HG02938 (cell line): ENCODE measurements at regions not wholly inside any gene's neighbourhood (a gene's known extent, or its start where the extent isn't known, plus 50 kb on each side); places are given as distances from the start of the nearest gene placed in this dataset.

Experiments used
- ATAC-seq: cut with Tn5 transposase; IDR thresholded peaks from one replicate; pipeline ENCODE4 v1.9.1; 2021; ENCODE audit warnings: mild to moderate bottlenecking, moderate library complexity; ENCODE audit not compliant: unreplicated experiment

DNA sequence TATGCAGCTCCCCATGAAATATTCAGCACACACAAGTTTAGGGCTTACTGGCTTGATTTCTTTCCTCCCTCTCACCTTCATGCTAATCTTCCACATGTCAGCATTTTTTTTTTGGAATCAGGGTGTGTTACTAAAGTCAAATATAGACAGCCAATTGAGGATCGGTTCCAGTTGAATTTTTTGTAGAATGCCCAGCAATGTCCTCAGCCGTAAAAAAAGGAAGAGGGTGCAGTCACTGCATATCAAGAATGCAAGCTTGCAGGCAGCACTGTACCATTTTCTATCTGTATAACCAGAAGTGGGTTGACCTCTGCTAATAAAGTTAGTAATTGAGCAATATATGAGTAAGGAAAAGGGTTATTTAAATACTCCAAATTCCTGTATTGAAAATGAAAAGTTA is 51.4 kb upstream of the CHMP2B start:
- no peak for ATAC-seq

DNA sequence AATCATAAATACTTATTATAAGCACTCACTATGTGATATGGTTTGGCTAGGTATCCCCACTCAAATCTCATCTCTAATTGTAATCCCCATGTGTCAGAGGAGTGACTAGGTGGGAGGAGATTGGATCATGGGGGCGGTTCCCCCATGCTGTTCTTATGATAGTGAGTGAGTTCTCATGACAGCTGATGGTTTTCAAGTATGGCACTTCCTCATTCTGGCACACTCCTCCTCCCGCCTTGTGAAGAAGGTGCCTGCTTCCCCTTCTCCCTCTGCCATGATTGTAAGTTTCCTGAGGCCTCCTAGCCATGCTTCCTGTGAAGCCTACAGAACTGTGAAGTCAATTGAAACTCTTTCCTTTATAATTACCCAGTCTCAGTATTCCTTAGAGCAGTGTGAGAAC is 53.3 kb upstream of the CHMP2B start:
- no peak for ATAC-seq

DNA sequence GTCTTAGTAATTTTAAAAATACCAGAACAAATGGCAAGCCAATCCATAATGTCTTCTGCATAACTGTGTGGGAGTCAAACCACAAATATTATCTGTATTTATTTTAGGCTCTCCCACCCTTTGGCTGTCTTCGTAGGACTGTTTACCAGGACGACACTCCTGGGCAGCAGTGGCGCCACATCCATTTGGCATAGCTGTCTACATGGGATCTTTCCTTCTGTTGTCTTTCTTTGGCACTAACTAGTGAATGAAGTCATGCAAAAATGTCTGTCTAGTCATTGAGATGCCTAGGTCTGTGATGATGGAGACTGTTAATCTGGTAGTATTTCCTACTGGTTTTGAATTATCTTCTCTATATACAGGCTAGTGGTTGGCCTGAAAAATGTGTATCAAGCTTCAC is 54.0 kb upstream of the CHMP2B start:
- ATAC-seq = no peak

DNA sequence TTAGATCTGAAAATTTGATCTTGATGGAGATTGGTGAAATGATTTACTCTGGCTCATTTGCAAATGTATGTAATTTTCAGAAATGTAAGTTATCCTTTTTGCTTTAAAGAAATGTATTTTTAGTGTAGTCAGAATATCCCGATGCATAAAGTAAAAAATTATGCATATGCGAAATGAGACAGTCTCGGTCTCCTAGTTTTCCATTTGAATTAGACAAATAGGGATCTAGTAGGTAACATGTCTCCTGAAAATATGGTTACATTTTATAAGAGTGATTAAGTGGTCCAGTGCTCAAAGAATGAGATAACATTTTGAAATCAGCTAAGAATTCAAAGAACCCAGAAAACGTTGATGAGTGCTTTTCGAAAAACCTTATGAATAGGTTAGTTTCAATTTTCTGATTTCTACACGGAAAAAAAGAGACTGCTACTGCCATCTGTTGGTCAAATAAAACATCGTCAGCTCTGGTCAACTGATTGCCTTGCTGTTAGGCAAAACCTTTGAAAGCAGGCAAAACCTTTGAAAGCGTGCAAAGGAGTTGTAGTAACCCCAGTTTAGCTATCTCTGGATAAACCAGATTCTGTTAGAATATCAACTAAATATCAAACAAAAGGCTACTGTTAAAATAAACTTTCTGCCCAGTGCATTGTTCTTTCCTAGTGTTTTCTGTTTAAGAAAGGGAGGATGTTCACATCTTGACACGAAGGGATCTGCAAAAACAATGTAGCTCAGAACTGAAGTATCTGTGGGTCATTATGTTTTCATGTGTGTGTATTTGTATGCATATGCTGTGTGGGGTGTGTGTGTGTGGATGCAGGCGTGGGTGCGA is 59.3 kb upstream of the CHMP2B start:
- peak; percentile 81 for ATAC-seq

DNA sequence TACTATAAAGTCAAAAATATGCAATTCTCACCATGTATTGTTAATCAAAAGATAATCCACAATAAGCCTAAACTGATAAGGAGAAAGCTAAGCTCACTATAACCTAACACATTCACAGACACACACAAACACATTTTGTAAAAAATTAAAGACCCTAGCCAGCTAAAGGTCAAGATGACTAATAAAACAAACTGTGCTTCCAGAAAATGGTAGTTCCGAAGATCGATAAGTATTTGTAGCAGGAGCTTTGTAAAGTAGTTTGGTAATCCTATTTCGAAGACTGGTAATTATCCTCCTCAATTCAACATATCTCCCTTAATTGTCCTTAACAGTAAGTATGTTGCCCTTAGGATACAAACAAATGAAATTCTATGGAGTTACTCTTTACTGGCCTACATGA is 62.9 kb upstream of the CHMP2B start:
- ATAC-seq = no peak

DNA sequence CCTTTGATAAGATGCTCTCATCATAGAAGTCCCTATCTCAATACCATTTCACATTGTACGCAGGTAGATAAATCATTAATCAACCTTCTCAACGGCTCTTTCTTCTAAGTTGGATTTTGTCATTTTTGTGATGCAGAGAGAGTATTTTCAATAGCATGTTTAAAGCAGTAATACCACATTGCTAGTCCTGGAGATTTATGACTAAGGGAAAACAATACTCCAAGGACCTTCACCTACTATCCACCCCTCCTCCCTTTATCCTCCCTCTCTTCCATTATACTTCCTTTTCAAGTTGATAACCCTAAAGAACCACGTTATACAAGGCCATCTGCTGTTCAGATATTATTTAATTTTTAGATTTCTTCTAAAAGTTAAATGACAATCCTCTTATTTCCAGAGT is 65.3 kb upstream of the CHMP2B start:
- ATAC-seq = no peak

DNA sequence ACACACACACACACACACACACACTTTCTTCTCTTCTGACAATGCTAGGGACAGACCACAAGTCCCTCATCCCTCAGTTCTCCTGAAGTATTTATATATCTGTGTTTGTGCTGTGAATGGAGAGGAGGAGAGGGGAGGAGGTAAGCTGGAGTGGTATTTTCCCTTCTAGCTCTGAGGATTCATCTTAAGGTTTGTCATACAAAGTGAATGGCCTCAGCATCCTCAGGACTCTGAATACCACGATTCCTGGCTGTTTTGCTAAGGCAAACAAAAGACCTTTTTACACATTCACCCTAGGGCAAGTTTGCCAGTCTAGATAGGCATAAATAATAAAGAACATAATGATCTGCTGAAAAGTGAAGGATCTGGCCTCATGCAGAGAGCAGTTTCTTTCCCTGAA is 65.7 kb upstream of the CHMP2B start:
- ATAC-seq = no peak

DNA sequence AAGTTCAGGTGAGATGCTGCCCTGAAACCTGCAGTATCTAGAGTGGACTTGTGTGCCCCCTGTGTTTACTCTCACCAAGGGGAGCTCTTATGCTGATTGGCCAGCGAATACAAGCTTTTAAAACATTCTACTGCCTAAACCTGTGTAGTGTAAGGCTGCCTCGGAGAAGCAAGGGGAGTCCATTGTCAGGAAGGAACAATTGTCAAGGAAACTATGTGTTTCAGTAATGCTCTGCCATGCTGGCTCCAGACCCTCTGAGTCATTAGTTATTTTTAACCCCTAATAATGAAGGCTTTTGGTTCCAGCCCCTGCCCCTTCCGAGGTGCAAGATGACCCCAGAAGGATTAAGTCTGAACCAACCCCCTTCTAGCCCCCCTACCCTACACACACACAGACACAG is 66.1 kb upstream of the CHMP2B start:
- no peak for ATAC-seq

DNA sequence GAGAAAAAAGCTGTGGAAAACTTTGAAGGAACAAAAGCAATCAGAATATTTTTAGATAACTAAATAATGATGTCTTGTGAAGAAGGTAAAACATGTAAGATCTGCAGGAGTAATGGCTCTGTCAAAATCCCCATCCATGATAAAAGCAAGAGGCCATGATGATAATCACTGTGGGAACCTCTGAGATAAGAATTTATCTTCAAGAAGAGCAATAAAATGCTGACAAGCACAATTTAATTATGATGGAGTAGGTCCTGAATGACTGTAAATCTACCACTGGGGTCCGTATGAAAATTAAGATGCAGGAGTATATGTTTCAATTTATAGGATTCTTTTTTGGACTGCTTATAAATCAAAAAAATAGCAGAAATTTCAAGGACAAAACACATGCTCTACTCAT is 68.3 kb upstream of the CHMP2B start:
- no peak for ATAC-seq

DNA sequence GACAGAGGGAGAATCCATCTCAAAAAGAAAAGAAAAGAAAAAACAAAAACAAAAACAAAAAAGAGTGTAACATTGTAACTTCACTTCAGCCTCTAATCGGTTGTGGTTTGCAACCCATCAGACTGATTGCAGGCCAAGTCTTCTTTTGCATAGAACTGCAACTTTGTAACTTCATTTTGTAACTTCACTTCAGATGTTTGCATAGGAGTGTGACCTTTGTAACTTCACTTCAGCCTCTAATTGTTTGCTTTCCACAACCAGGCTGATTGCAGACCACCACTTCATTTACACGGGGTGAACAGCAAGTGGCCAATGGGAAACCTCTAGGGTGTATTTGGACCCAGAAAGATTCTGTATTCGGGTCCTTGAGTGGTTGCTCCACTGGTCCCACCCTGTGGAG is 79.1 kb upstream of the CHMP2B start:
- ATAC-seq = no peak

DNA sequence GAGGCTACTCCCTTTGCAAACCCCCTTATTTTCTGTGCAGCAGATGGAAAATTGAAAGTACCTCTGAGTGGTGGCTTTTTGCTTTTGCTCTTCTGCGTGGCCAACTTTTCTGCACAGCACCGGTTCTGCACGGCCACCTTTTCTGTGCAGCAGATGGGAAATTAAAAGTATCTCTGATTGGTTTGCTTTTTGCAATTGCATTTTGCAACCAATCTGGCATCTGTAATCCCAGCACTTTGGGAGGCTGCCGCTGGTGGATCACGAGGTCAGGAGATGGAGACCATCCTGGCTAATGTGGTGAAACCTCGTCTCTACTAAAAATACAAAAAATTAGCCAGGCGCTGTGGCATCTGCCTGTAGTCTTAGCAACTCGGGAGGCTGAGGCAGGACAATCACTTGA is 79.5 kb upstream of the CHMP2B start:
- ATAC-seq = no peak

DNA sequence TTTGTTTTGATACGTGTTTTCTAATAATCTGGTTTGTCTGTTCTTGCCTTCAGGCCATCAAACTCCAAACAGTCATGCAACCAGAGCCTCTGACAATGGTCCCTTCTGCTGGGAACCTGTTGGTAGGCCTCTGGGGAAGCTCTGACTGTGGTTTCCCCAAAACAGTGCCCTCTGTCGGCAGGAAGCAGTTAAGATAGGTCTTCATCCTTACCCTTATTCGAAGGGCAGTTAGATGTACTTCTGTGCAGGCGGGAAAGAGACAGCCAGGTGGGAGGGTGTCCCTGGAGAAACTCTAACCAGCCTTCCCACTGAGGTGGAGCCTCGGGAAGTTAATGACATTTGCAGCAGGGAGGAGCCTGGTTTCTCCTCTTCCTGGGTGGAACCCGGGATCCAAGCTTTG is 81.6 kb upstream of the CHMP2B start:
- ATAC-seq = no peak

DNA sequence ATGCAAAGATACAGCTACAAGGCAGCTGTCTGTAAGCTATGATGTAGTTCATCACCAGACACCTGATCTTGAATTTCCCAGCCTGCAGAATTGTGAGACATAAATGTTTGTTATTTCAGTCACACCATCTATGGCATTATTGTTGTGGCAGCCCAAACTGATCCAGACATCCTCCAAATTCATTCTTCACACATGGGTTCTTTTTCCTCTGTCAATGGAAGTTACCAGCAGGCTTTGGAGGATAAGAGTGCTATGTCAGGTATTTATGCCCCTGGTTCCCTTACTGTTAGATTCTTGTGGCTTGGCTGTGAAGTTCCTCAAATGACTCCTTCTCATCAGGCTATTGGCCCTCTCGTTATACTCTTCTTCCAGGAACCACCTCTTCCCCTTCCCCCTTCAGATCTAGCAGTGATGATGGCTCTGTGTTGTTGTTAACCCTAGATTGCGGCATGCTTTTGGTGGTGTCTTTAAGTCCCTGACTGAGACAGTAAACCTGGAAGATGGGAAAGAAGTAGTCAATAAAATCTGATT is 91.0 kb upstream of the CHMP2B start:
- no peak for ATAC-seq

DNA sequence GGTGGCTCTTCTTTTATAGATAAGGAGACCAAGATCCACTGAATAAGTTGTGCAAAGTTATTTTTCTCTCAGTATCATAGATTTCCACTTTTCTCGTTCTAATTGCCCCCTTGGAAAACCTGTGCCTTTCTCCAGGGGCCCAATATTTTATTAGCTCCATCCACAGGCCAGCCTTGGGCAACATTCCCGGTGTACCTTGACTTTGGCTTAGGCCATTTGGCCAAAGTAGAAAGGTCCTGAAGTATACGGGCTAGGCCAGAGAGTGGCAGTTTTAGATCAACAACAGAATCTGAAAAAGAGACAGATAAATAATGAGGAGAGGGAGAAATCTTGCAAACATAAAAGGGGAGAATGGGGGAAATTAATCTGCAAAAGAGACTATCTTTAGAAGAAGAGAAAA is 91.7 kb upstream of the CHMP2B start:
- no peak for ATAC-seq

DNA sequence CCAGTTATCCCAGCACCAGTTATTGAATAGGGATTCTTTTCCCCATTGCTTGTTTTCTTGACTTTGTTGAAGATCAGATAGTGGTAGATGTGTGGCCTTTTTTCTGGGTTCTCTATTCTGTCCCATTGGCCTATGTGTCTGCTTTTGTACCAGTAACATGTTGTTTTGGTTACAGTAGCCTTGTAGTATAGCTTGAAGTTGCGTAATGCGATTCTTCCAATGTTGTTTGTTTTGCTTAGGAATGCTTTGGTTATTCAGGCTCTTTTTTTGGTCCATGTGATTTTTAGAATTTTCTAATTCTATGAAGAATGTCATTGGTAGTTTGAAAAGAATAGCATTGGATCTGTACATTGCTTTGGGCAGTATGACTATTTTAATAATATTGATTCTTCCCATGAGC is 94.3 kb upstream of the CHMP2B start:
- ATAC-seq = no peak

DNA sequence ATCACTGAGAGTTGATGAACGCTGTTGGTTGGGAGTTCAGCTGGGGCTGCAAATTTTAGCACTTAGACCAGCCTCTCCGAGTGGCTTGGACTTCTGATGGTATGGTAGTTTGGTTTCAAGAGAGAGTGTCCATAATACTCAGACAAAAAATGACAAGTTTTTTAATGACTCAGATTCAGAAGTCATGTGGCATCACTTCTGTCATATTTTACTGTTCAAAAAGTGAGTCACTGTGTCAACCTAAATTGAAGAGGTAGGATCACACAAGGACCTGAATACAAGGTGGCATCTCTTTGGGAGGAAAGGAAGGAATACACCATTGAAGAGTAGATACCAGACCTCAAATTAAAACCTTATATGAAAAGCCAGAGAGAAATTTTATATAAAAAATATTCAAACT is 99.1 kb upstream of the CHMP2B start:
- no peak for ATAC-seq

DNA sequence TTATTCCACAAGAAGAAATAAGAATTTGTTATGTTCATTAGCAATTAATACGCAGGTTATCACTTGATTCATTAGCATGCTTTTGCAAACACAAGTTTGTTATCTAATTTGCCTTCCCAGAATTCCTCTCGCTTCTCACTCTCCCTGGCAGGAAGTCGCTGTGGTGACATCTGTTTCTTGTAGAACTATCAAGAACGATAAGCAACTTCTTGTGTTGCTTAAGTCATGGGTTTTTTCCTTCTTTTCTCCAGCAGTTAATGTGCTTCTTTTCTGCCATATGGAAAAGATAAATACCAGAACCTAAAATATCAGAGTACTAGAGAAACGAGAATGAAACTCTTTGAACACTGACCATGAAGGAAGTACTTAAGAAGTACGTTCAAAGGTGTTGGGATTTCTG is 99.8 kb upstream of the CHMP2B start:
- no peak for ATAC-seq

DNA sequence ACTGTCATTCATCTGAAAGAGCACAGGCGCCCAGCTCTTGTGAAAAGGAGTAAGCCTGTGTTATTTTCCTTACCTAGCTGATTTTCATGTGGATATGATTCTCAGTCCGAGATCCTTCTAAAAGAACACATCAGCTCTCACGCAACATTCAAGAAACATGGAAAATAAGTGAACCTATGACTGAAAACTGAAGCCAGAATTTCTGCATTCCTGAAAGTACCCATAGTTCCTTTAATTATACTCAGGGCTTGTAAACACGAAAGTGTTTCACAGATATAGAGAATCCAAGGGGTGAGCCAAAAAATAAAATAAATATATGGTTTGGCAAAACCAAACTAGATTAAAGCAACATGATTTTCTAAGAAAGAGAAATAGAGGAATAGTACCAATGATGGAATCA is 100.8 kb upstream of the CHMP2B start:
- ATAC-seq = no peak

DNA sequence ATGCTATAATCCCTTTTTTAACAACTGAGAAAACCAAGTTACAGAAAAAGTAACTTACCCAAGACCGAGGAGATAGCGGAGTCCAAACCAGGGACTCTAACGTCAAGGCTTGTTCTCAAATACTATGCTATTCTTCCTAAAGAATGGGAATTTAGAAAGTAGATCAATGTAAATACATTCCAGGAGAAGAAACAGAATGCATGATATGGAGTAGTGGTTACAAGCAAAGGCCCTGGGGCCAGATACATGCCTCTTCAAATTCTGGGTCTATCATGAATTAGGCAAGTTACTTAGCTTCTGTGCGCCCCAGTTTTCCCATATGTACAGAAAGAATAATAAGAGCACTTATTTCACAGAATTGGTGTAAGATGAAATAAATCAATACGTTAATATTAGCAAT is 102.0 kb upstream of the CHMP2B start:
- no peak for ATAC-seq

DNA sequence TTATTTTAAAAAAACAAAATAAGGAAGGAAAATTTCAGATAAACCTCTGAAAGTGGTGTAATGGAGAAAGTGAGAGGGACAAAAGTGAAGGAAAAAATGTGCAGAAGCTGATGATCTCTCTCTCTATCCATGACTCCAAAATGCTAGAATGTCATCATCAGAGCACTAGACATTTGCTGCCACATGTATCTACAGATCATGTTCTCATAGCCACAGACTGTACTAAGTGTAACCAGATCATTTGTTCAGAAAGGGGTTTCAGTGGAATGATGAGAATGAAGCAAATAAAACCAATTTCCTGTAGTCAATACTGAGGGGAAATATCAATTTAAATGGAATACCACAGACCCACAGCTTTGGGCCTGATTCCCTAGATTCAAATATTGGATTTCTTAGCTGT is 104.3 kb upstream of the CHMP2B start:
- ATAC-seq = no peak

DNA sequence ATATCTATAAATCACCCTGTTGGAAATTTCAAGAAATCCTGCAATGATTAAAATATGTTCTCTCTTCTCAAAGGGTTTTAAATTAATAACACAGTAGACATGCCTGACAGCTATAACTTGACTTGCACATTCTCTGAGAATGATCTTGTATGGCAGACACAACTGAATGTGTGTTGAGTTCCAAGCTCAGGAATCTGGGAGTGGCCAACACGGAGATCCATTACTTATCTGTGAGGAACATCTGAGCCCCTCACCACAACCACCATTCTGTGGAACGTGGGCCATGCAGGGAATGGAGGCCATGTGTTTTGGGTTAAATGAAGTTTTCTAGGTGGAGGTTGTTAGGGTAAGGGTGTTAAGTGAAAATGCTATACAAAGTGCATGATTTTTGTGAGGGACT is 105.3 kb upstream of the CHMP2B start:
- ATAC-seq = no peak

DNA sequence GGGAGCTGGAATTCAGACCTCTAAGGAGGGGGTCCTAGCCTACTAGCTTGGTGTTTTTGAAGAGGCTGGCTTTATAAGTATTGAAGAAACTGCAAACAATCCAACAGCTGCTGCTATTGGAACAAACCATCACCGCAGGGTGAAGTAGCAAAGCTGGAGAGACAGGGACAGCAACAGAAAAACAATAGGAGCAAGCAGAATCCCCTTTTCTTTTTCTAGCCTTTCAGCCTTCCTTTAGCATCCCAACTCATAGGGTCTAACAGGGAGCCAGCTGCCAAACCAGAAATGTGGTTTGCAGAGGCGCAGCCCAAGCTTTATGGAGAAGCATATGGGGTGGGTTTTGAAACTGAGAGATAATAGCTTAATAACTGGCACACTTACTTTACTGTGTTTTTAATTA is 106.2 kb upstream of the CHMP2B start:
- no peak for ATAC-seq

DNA sequence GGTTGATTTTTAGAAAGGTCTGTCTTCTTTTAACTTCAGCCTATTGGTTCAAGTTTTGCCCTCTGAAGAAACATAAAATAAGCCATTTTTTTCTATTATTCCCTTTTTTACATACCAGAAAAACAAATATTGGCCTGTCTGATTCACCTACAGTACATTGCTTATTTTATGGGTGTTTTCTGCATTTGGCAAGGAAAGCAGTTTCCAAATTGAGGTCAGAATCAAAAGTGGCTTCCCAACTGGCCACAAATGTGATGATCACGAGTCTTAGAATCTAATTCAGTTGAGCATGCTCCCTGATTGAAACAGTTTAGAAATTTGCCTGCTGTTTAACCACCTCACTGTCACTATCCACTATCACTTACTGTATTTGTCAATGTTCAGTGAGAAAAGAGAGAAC is 106.9 kb upstream of the CHMP2B start:
- ATAC-seq = no peak
